ENCODE measurements at regions not wholly inside any gene's neighbourhood (a gene's known extent, or its start where the extent isn't known, plus 50 kb on each side); places are given as distances from the start of the nearest gene placed in this dataset.
"Not testable (repeated sequence)": the region's sequence is repeated elsewhere in the genome, so short reads cannot be mapped to it uniquely, and the experiment has no call there.

DNA sequence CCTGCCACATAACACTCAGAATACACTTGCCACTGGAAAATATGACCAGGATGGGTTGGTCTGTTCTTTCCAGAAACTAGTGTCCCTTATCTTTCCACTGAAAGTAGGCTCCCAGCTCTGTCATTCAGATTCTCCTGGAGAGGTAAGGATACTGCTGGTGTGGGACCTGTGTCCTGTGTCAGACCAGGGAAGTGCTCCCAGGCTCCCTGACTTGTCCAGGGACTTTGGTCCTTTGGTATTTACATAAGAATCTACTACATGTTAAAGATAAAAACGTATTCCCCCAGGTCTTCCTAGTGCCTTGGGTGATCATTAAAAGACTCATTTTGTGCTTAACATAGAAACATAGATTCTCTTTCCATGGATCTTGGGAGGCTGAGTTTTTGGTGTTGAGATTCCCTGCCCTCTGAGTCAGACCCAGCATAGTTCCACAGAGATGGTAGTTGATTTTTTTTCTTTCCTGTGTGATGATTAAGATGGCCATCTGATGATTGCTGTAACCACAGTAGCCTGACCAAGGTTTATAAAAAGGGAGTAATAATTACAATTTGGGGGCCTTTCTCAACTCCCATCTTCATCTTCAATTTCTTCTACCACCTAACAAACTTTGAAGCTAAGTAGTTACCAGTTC lies 159.8 kb upstream of the JADE1 start:
- no peak overlapping the region for H3K4me3 Mint-ChIP-seq

DNA sequence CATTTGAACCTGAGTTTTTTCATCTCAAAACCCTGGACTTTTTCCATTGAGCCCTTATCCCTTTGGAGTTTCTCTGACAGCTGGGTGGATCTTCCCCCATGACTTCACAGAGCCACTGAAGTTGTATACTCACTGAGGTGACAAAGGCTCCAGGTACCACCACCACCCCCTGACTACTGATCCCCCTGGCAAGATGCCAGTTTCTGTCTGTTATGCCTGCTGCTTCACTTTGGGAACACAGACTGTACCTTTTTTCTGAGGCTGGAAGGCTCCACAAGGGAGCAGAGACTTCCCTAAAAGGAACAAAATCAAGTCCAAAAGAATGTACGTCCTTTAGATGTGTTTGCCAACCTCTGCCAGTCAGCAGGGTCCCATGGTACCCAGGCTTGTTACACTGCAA lies 160.3 kb upstream of the JADE1 start:
- H3K9me3 Mint-ChIP-seq, result no peaks in the 10 kb centered on the region
- no peak overlapping the region for H3K4me3 Mint-ChIP-seq
- H3K27ac Mint-ChIP-seq, result no peak overlapping the region
- no peaks in the 10 kb centered on the region for H3K27me3 Mint-ChIP-seq (ENCODE audit: low read depth)
- H3K36me3 Mint-ChIP-seq (ENCODE audit: low read depth), result no peaks in the 10 kb centered on the region
- H3K4me1 Mint-ChIP-seq (ENCODE audit: low read depth), result no peaks in the 10 kb centered on the region

More for the DNA sequence above, 159.8 kb upstream of the JADE1 start:
- Mint-ChIP-seq H3K27ac (no peak overlapping the region), H3K9me3 (no peaks in the 10 kb centered on the region), H3K4me1 (ENCODE audit: low read depth) (no peaks in the 10 kb centered on the region), H3K27me3 (ENCODE audit: low read depth) (no peaks in the 10 kb centered on the region), H3K36me3 (ENCODE audit: low read depth) (no peaks in the 10 kb centered on the region)

DNA sequence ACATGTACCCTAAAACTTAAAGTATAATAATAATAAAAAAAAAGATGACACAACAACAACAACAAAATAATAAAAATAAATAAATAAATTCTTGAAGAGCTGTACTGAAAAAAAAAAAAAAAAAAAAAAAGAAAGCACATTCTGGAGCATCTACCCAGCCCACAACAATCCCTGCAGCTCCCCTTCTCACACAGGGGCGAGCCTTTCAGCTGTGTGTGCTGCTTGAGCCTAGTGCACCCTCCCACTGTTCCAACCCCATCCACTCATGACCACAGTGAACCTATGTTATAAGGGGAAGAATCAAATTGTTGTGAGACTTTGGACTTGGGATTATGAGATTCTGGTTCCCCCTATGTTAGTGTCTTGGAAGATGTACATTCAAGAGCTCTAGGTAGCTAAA lies 161.5 kb upstream of the JADE1 start:
- H3K9me3 Mint-ChIP-seq, result no peaks in the 10 kb centered on the region
- H3K4me1 Mint-ChIP-seq (ENCODE audit: low read depth), result no peaks in the 10 kb centered on the region
- H3K4me3 Mint-ChIP-seq, result no peak overlapping the region
- H3K36me3 Mint-ChIP-seq (ENCODE audit: low read depth), result no peaks in the 10 kb centered on the region
- no peak overlapping the region for H3K27ac Mint-ChIP-seq
- no peaks in the 10 kb centered on the region for H3K27me3 Mint-ChIP-seq (ENCODE audit: low read depth)

DNA sequence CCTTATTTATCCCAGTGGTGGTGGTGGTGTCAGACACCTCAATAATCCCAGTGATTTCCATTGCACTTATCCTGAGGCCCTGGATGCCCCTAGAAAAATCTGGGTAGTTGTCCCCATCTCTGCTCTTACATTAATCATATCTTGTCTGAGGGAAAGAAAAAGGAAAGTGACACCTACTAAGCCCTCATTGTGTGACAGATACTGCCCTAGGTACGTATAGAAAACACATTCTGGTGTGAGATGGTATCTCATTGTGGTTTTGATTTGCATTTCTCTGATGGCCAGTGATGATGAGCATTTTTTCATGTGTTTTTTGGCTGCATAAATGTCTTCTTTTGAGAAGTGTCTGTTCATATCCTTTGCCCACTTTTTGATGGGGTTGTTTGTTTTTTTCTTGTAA lies 162.6 kb upstream of the JADE1 start:
- H3K9me3 Mint-ChIP-seq; H3K36me3 Mint-ChIP-seq (ENCODE audit: low read depth); H3K4me1 Mint-ChIP-seq (ENCODE audit: low read depth); H3K27me3 Mint-ChIP-seq (ENCODE audit: low read depth); H3K27ac Mint-ChIP-seq; H3K4me3 Mint-ChIP-seq: not testable (repeated sequence)

DNA sequence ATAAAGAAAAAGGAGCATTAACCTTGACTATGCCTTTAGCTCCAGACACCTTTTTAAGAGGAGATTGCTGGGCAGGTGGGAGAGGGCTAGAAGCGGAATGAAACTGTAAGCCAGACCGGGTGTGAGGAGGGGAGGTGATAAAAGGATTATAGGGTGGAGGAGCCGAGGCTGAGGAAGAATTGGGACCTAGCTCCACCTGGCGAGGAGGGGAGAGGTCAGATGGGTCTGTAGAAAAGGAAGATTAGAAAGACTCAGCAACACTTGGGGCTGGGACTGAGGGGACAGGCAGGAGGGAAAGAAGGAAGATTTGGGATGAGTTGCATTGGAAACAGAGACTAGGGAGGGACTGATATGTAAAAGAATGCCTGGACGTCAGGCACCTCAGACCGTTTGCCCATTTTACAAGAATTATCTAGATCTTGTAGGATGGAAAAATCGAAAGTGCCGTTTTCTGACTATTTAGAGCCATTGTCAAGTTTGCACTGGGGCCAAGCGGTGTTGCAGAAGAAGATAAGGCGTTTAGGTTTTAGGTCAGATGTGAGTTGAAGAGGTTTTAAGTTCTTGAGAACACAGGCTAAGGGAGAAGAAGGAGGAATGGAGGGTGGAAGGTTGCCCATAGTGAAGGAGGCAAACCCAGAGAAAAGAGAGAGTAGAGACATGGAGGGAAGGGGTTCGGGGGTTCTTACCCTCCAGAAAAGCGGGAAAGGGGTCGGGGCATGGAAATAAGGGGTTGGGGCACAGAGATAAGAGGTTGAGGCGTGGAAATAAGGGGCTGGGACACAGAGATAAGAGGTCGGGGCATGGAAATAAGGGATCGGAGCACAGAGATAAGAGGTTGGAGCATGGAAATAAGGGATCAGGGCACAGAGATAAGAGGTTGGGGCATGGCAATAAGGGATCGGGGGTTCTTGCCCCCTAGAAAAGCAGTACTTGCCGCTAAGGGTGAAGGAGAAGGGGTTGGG lies 164.5 kb upstream of the JADE1 start:
- H3K9me3 Mint-ChIP-seq; H3K27ac Mint-ChIP-seq; H3K27me3 Mint-ChIP-seq (ENCODE audit: low read depth); H3K4me3 Mint-ChIP-seq; H3K4me1 Mint-ChIP-seq (ENCODE audit: low read depth); H3K36me3 Mint-ChIP-seq (ENCODE audit: low read depth): not testable (repeated sequence)

DNA sequence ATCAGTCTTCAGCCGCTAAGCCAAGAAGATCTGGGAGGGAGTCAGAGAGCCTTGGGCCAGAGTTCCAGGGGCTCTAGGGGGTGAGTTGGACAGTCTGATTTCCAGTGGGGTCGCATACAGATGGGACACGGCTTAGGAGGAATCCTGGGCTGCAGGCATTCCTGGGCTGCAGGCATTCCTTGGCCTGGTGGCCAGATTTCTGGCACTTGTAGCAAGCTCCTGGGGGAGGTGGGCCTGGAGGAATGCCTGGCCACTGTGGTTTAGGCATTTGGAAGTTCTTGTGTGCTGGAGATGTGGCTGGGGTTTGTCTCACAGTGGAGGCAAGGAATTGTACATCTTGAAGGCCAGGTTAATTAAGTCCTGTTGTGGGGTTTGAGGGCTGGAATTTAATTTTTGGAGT lies 165.4 kb upstream of the JADE1 start:
- H3K9me3 Mint-ChIP-seq; H3K4me1 Mint-ChIP-seq (ENCODE audit: low read depth): not testable (repeated sequence)

DNA sequence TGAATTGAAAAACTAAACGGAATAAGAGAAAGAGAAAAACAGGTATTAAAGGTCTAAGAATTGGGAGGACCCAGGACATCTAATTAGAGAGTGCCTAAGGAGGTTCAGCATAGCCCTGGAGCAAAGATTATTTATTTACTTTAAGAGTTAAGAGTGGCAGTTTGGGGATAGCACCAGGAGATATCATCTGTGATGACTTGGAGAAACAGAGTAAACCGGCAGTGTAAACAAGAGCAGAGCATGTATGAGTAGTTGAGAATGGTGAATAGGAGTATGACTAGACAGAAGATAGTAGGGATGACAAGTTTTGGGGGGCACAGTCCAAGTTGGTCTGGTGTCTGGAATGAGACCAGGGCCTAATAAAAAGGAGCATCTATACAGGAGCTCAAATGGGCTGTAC lies 167.9 kb upstream of the JADE1 start:
- H3K4me1 Mint-ChIP-seq (ENCODE audit: low read depth); H3K36me3 Mint-ChIP-seq (ENCODE audit: low read depth); H3K27me3 Mint-ChIP-seq (ENCODE audit: low read depth); H3K4me3 Mint-ChIP-seq; H3K27ac Mint-ChIP-seq; H3K9me3 Mint-ChIP-seq: not testable (repeated sequence)

More for the DNA sequence above, 165.4 kb upstream of the JADE1 start:
- not testable (repeated sequence) for H3K27me3 Mint-ChIP-seq (ENCODE audit: low read depth); H3K27ac Mint-ChIP-seq; H3K4me3 Mint-ChIP-seq; H3K36me3 Mint-ChIP-seq (ENCODE audit: low read depth)

DNA sequence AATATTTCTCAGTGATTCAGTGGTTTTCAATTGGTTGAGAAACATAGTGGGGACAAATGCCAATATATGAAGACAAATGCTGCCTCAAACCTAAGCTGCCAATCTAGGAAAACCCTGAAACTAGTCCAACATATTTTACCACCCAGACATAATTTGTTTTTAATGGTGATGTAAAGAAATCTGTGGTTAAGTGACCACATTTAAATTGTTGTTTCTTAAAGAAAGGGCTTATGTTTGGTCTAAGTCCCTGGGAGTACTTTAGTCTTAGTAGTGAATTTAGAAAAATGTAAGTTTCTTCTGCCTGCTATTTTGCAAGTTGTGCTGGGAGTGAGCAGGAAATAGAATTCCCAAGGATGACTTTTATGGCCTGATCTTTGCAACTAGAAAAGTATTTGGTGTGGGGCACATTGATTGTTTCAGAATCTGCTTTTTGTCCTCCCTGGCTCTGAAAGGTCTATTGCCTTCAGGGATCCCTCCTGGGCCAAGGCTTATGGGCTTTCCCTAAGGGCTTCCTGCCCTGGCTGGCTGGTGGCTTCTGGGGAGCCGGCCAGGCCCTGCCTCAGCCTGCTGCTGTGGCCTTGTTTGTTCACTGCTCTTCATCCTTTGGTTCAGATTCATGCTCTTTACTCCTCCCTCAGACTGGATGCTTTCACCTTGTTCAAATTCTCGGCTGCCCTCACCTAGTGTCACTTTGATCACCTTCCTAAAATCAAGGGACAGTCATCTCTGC lies 169.8 kb upstream of the JADE1 start:
- H3K27ac Mint-ChIP-seq, result no peak overlapping the region
- H3K4me3 Mint-ChIP-seq, result no peak overlapping the region
- H3K36me3 Mint-ChIP-seq (ENCODE audit: low read depth), result no peaks in the 10 kb centered on the region
- H3K9me3 Mint-ChIP-seq, result no peaks in the 10 kb centered on the region
- peaks cover 4% of the 10 kb centered on the region for H3K27me3 Mint-ChIP-seq (ENCODE audit: low read depth)
- H3K4me1 Mint-ChIP-seq (ENCODE audit: low read depth), result no peaks in the 10 kb centered on the region

DNA sequence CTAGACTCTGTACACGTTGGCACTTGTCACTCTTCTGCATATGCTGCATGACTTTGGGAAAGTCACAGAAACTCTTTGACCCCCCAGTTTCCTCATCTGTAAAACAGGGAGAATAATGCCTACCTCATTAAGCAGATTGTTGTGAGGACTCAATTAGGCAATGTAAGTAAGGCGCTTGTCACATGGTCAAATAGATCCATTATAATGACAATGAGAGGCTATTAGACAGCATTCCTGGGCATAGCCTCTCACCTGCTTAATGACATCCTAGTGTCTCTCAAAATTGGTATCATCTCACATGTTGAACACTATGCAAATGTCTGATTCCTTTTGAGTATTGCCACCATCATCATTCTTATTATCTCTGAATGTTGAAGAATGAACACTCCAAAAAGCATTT lies 172.6 kb upstream of the JADE1 start:
- H3K9me3 Mint-ChIP-seq, result no peaks in the 10 kb centered on the region
- H3K4me1 Mint-ChIP-seq (ENCODE audit: low read depth), result no peaks in the 10 kb centered on the region
- no peak overlapping the region for H3K27ac Mint-ChIP-seq
- H3K36me3 Mint-ChIP-seq (ENCODE audit: low read depth), result no peaks in the 10 kb centered on the region
- peaks cover 4% of the 10 kb centered on the region for H3K27me3 Mint-ChIP-seq (ENCODE audit: low read depth)
- no peak overlapping the region for H3K4me3 Mint-ChIP-seq

DNA sequence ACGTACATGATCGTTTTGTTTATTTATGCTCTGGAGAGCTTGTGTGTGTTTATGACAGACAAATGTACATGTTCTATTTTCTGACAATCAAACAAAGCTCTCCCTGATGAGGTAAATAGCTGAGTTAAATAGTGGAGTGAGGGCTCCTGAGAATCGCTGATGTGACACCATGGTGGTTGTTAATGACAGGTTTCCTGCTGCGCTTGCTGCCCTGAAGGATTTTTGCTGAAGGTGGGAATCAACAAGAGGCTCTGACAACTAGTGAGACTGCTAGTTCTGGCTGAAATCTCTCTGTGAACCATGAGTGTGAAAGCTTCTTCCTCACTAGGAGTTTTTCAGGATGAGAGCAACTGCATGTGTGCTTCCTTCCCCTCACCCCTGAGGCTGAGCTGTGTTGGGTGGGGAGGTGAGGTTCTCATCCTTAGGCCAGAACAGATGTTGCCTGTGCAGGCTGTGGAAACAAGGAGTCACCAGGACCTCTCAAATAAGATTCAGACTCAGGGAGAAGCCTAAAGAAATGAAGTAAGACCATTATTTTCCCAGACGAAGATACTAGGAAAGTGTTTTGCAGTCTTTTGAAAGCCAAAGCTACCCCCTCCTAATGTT lies 173.4 kb upstream of the JADE1 start:
- peaks cover 6% of the 10 kb centered on the region for H3K27me3 Mint-ChIP-seq (ENCODE audit: low read depth)
- no peaks in the 10 kb centered on the region for H3K36me3 Mint-ChIP-seq (ENCODE audit: low read depth)
- no peaks in the 10 kb centered on the region for H3K9me3 Mint-ChIP-seq
- no peak overlapping the region for H3K27ac Mint-ChIP-seq
- H3K4me3 Mint-ChIP-seq, result no peak overlapping the region
- H3K4me1 Mint-ChIP-seq (ENCODE audit: low read depth), result no peaks in the 10 kb centered on the region

DNA sequence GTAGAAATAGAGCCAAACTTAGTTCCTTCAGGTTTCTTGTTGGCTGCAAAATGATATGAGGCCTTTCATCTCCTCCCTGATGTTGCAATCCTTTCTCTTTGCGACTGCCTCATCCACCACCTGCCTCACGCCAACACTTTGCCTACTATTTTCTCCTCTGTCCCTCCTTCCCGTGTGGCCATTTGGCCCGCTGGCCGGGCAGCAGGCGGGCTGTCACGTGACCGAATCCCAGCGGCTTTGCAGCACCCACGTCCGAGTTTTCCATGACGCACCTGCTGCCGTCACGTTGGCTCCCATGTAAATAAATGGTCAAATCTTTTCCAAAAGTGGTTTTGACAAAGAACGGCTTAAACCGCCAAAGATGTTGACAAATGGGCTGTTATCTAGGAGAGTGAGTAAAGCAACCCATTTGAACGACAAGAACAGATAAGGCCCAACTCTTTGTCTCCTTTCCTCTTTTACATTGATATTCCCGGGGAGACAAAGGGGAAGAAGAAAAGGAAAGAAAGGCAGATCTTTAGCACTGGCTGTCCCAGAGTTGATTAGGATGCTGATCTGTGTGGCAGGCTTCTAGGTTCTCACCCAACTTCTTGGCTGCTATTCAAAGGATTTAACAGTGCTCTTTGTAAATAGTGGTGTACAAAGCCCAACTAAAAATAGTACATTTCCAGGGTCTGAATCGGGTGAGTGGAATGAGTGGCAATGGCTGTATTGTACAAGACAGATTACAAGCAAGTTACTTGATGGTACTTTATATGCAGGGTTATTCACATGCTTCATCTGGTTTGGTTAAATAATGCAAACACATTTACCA lies 174.2 kb upstream of the JADE1 start:
- H3K27me3 Mint-ChIP-seq (ENCODE audit: low read depth), result peaks cover 9% of the 10 kb centered on the region
- no peak overlapping the region for H3K27ac Mint-ChIP-seq
- no peaks in the 10 kb centered on the region for H3K36me3 Mint-ChIP-seq (ENCODE audit: low read depth)
- H3K4me1 Mint-ChIP-seq (ENCODE audit: low read depth), result no peaks in the 10 kb centered on the region
- H3K9me3 Mint-ChIP-seq, result no peaks in the 10 kb centered on the region
- H3K4me3 Mint-ChIP-seq, result no peak overlapping the region

DNA sequence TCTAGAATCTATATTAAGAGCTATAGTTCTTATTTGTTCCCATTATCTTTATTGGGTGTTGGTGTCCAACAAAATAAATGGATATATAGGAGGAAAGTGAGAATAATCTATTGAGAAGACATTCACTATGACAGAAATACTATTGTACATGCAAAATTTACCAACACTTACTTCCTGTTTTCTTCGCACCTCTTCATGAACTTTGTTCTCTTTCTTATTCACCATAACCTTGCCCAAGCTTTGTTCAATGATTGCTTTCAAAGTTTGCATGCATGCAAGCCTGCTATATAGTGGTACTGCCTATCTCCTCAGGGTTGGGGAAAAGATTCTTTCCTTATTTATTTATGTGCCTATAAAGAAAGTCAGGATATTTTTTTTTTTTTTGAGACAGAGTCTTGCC lies 176.4 kb upstream of the JADE1 start:
- Mint-ChIP-seq H3K4me1 (ENCODE audit: low read depth) (no peaks in the 10 kb centered on the region), H3K27ac (no peak overlapping the region), H3K9me3 (no peaks in the 10 kb centered on the region), H3K4me3 (no peak overlapping the region), H3K27me3 (ENCODE audit: low read depth) (peaks cover 7% of the 10 kb centered on the region), H3K36me3 (ENCODE audit: low read depth) (no peaks in the 10 kb centered on the region)

DNA sequence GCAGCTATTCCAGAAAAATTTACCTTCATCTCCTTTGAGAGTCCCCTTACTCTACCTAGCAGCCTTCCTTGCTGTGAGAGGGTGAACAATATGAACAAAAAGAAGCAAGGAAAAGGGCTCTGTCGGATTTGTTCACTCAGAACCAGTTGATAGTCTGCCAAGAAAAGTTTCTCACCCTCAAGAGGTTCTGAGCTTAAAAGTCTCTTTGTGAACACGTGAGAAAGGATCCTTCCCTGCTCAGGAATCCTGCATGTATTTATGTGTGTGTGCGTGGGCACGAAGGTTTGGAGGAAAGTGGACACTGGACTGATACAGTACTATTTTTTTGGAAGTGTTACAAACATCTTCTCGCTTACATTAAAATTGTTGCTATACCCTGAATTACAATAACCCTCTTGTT lies 178.6 kb upstream of the JADE1 start:
- Mint-ChIP-seq H3K27ac (no peak overlapping the region), H3K4me1 (ENCODE audit: low read depth) (no peaks in the 10 kb centered on the region), H3K27me3 (ENCODE audit: low read depth) (peaks cover 12% of the 10 kb centered on the region), H3K36me3 (ENCODE audit: low read depth) (no peaks in the 10 kb centered on the region), H3K9me3 (no peaks in the 10 kb centered on the region), H3K4me3 (no peak overlapping the region)
